GM23248 (cell line): ENCODE measurements at regions not wholly inside any gene's neighbourhood (a gene's known extent, or its start where the extent isn't known, plus 50 kb on each side); places are given as distances from the start of the nearest gene placed in this dataset.

Experiments
- EZH2 ChIP-seq: fragments of 200-600 bp; sonication (generic); IDR thresholded peaks from 2 replicates; pipeline ENCODE4 v1.6.1; 2018; ENCODE audit warnings: antibody characterized with exemption, mild to moderate bottlenecking; ENCODE audit not compliant: insufficient read depth, poor library complexity, severe bottlenecking
- EZH2phosphoT487 ChIP-seq: fragments of 200-600 bp; sonication (generic); IDR thresholded peaks from 2 replicates; pipeline ENCODE4 v1.6.1; 2018; ENCODE audit warnings: antibody characterized with exemption, moderate library complexity, mild to moderate bottlenecking, low read depth; ENCODE audit not compliant: insufficient read depth

DNA sequence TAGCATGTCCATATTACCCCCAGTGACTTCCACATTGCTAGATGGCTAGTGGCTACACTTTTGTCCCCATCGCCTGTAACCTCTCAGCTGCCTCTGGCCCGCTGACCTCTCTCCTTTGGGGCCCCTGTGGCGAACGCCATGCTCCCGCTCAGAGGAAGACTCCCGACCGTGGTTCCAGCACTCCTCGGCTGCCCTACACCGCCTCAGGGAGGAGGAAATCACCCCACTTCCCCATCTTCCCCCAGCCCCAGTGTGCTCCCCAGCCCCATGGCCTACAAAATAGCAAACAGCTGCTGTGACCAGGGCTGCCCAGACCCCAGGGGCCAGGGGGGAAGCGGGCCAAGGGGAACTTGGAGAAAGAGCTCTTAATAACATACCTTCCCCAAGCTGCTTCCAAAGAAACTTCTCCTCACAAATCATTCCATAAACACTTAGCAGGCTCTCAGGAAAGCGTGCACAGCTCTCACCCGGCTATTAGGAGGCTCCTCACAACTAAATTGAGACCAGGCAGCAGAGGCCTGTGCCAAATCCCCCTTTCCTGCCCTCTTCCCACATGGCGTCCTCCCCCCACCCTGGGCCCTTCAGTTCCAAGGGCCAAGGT lies 63.5 kb upstream of the WNT11 start:
- TF ChIP-seq EZH2 = no peak
- no peak for TF ChIP-seq EZH2phosphoT487
